ENCODE measurements at regions not wholly inside any gene's neighbourhood (a gene's known extent, or its start where the extent isn't known, plus 50 kb on each side); places are given as distances from the start of the nearest gene placed in this dataset.

- ATAC-seq: no peak
- TF ChIP-seq ZNF565 (CRISPR knock-in tag; conservative IDR thresholded peaks at IDR 0.05; ENCODE audit: low read depth): no peak
- no peak for TF ChIP-seq ISL1 (CRISPR knock-in tag; IDR thresholded peaks at IDR 0.05)
- no peak for TF ChIP-seq CSDC2 (CRISPR knock-in tag; IDR thresholded peaks at IDR 0.05)
- TF ChIP-seq GLIS3 (CRISPR knock-in tag; IDR thresholded peaks at IDR 0.05): no peak
- no peak for TF ChIP-seq ZFP3 (CRISPR knock-in tag; IDR thresholded peaks at IDR 0.05)
- no peak for TF ChIP-seq PPARA (CRISPR knock-in tag; IDR thresholded peaks at IDR 0.05; ENCODE audit: borderline replicate concordance)
- TF ChIP-seq OSR1 (CRISPR knock-in tag; IDR thresholded peaks at IDR 0.05): no peak
- no peak for TF ChIP-seq CREB5 (CRISPR knock-in tag; IDR thresholded peaks at IDR 0.05; ENCODE audit: low read depth)
- no peak for TF ChIP-seq ZFP30 (CRISPR knock-in tag; IDR thresholded peaks at IDR 0.05)
- no peak for TF ChIP-seq PATZ1 (CRISPR knock-in tag; IDR thresholded peaks at IDR 0.05; ENCODE audit: borderline replicate concordance)
- TF ChIP-seq CSRNP3 (CRISPR knock-in tag; IDR thresholded peaks at IDR 0.05): no peak
- TF ChIP-seq TOX (CRISPR knock-in tag; IDR thresholded peaks at IDR 0.05; ENCODE audit: borderline replicate concordance): no peak
- TF ChIP-seq SNAI2 (CRISPR knock-in tag; IDR thresholded peaks at IDR 0.05): no peak
- TF ChIP-seq ZC3H10 (CRISPR knock-in tag; IDR thresholded peaks at IDR 0.05): no peak
- no peak for TF ChIP-seq POU6F1 (CRISPR knock-in tag; IDR thresholded peaks at IDR 0.05; ENCODE audit: borderline replicate concordance, low read depth)
- TF ChIP-seq ZNF8 (CRISPR knock-in tag; IDR thresholded peaks at IDR 0.05): no peak
Measured at GRCh38 chr11:45535033-45535432, 130.4 kb downstream of the CHST1 start.

- no peak for TF ChIP-seq ZNF565 (CRISPR knock-in tag; conservative IDR thresholded peaks at IDR 0.05; ENCODE audit: low read depth)
- no peak for TF ChIP-seq POU6F1 (CRISPR knock-in tag; IDR thresholded peaks at IDR 0.05; ENCODE audit: borderline replicate concordance, low read depth)
- no peak for TF ChIP-seq CSDC2 (CRISPR knock-in tag; IDR thresholded peaks at IDR 0.05)
- no peak for TF ChIP-seq ZFP3 (CRISPR knock-in tag; IDR thresholded peaks at IDR 0.05)
- TF ChIP-seq ZFP30 (CRISPR knock-in tag; IDR thresholded peaks at IDR 0.05): no peak
- no peak for TF ChIP-seq SNAI2 (CRISPR knock-in tag; IDR thresholded peaks at IDR 0.05)
- TF ChIP-seq BACH2 (CRISPR knock-in tag; IDR thresholded peaks at IDR 0.05; ENCODE audit: borderline replicate concordance): no peak
- no peak for TF ChIP-seq ZC3H10 (CRISPR knock-in tag; IDR thresholded peaks at IDR 0.05)
- no peak for TF ChIP-seq PATZ1 (CRISPR knock-in tag; IDR thresholded peaks at IDR 0.05; ENCODE audit: borderline replicate concordance)
- no peak for TF ChIP-seq GLIS3 (CRISPR knock-in tag; IDR thresholded peaks at IDR 0.05)
- no peak for TF ChIP-seq TSHZ2 (CRISPR knock-in tag; IDR thresholded peaks at IDR 0.05)
- no peak for TF ChIP-seq TOX (CRISPR knock-in tag; IDR thresholded peaks at IDR 0.05; ENCODE audit: borderline replicate concordance)
- TF ChIP-seq ZNF70 (CRISPR knock-in tag; IDR thresholded peaks at IDR 0.05): no peak
- ATAC-seq: no peak
Measured at GRCh38 chr11:45534132-45534531, 131.3 kb downstream of the CHST1 start.
